GM12875 (cell line): ENCODE measurements at regions not wholly inside any gene's neighbourhood (a gene's known extent, or its start where the extent isn't known, plus 50 kb on each side); places are given as distances from the start of the nearest gene placed in this dataset.

Experiments used
- H3K4me3 ChIP-seq: one replicate; pipeline ENCODE4 v1.5.1; 2011; ENCODE audit warnings: low read depth, low read length, control low read depth
- TF ChIP-seq, protein P1 (sequence below): IDR thresholded peaks from 2 replicates; pipeline ENCODE4 v1.5.1; 2011; ENCODE audit warnings: low read depth, mild to moderate bottlenecking, control low read depth, inconsistent platforms, low read length, moderate library complexity, borderline replicate concordance; ENCODE audit not compliant: insufficient read depth

DNA sequence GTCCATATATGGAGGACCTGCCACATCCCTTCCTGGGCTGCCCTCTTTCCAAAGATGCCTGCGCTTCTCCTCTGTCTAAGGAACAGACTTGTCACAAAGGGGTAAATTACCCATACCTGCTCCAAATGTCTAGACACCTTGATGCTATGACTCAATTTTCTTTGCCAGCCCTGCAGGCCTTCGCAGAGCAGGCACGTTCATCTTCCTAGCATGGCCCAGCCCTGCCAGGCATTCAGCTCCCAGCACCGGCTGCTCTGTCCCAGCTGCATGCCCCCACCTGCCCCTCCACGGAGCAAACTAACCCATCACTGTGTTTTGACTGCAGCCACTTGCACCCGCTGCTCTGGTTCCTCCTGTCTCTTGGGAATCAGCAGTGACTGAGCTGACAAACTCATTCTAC is 526.1 kb downstream of the MIAT start:
- H3K4me3 ChIP-seq, result no peak overlapping the region
- TF ChIP-seq, protein P1, sequence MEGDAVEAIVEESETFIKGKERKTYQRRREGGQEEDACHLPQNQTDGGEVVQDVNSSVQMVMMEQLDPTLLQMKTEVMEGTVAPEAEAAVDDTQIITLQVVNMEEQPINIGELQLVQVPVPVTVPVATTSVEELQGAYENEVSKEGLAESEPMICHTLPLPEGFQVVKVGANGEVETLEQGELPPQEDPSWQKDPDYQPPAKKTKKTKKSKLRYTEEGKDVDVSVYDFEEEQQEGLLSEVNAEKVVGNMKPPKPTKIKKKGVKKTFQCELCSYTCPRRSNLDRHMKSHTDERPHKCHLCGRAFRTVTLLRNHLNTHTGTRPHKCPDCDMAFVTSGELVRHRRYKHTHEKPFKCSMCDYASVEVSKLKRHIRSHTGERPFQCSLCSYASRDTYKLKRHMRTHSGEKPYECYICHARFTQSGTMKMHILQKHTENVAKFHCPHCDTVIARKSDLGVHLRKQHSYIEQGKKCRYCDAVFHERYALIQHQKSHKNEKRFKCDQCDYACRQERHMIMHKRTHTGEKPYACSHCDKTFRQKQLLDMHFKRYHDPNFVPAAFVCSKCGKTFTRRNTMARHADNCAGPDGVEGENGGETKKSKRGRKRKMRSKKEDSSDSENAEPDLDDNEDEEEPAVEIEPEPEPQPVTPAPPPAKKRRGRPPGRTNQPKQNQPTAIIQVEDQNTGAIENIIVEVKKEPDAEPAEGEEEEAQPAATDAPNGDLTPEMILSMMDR, result no peak

DNA sequence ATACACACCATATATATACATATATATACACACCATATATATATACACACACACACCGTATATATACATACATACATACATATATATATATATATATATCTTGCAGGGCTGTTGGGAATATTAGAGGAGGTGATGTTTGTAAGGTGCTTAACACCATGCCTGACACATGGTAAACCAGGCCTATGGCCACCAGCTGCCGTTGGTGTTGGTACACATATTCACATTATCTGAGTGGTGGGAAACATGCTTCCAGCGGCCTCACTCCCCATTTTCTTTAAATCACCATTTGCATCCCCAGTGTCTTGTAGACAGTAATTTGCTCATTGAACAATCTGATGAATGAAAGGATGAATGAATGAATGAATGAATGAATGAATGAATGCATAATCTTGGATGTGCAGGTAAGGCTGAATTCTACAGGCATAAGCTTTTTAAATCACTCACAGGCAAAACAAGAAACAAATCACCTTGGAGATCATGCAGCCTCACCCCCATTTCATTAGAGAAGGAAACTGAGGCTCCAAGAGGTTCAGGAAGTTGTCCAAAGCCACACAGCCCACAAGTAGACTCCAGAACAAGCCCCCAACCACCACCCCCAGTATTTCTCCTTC is 527.8 kb downstream of the MIAT start:
- no peak overlapping the region for H3K4me3 ChIP-seq
- TF ChIP-seq, protein P1, result no peak

GRCh38 chr22:27185760-27186302 is 528.4 kb downstream of the MIAT start:
- TF ChIP-seq, protein P1, result no peak
- H3K4me3 ChIP-seq, result no peak overlapping the region

DNA sequence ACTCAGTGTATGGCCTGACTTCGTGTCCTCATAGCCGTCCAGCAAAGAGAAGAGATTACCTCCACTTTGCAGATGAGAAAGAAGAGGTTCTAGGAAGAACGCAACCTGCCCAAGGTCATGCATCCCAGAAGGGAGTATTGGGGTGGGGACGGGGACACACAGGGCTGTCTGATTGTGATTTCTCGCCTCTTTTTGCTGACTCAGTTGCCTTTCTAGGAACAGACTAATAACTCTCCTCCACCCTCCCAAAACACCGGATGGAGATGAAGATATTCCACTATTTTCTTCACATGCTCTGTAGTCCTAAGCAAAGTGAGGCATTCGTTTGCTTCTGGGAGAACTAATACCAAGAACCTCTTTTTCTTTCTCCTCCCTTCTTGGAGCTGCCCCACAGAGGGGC is 529.3 kb downstream of the MIAT start:
- TF ChIP-seq, protein P1, result no peak
- no peak overlapping the region for H3K4me3 ChIP-seq

- TF ChIP-seq, protein P1, result no peak
- no peak overlapping the region for H3K4me3 ChIP-seq
These were observed 534.9 kb downstream of the MIAT start for GRCh38 chr22:27192135-27192829.

DNA sequence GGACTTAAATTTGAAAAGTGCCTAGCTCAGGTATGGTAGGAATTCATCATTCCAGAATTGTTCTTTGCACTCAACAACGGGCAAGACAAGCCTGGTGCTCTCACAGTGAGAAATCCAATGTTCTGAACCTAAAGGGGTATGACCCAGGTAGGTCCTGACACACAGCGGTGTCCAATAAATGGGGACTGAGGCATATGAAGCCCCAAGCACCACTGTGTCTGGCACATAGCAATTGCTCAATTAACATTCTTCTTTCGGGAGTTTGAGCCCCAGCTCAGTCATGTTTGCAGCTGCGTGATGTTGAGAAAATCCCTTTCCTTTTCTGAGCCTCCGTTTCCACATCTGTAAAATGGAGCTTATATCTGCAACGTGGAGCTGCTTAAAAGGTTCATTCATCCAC is 535.8 kb downstream of the MIAT start:
- no peak overlapping the region for H3K4me3 ChIP-seq
- TF ChIP-seq, protein P1, result no peak

DNA sequence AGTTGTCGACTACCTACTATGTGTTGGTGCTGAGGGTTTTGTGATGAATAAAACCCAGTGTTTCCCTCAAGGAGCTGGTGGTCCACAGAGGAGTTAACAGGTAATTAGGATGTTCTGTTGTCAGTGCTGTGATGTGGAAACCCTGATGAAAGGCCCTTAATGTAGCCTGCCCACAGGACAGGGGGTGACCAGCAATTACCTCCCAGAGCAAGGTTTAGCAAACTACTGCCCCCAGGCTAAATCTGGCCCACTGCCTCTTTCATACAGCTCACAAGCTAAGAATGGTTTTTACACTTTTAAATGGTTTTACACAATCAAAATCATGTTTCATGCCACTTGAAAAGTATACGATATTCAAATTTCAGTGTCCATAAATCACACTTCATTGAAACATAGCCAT is 536.2 kb downstream of the MIAT start:
- TF ChIP-seq, protein P1, result no peak
- no peak overlapping the region for H3K4me3 ChIP-seq
